HG02763 (cell line): ENCODE measurements at regions not wholly inside any gene's neighbourhood (a gene's known extent, or its start where the extent isn't known, plus 50 kb on each side); places are given as distances from the start of the nearest gene placed in this dataset.

ENCODE experiments used
- ATAC-seq: cut with Tn5 transposase; IDR thresholded peaks from one replicate; pipeline ENCODE4 v1.9.1; 2021; ENCODE audit warnings: mild to moderate bottlenecking, moderate library complexity; ENCODE audit not compliant: unreplicated experiment

DNA sequence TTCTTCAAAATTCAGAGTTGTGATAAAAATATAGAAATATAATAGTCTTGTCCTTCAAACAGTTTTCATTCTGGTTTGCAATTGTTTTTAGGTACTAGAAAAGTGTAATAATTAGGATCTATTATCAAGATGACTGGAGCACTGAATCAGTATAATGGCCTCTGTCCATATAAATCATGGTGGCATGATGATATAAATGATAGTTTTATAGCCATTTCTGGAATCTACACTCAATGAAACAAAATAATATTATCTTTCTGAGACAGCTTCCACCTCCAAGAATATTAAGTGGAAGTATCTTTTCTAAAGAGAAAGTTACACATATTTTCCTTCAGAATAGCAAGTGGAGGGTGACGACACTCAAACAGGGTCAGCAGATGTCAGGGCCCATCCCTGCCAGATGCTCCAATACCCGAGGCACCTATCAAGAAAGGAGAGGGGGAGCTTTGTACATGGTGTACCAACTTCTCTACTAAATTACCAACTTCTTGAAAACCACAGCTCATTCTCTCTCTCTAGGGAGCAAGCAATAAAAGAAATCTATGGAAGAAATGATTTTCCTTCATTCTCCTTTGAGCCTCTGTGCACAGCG, 882.7 kb upstream of the CHAC2 start:
- no peak for ATAC-seq

DNA sequence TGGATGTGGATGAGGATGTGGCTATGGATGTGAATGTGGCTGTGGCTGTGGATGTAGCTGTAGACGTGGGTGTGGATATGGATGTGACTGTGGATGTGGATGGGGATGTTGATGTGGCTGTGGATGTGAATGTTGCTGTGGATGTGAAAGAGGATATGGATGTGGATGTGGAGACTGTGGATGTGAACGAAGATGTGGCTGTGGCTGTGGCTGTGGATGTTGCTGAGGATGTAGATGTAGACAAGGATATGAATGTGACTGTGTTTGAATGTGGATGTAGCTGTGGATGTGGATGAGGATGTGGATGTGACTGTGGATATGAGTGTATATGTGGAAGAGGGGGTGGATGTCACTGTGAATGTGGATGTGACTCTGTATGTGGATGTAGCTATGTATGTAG, 884.6 kb upstream of the CHAC2 start:
- ATAC-seq, result no peak

DNA sequence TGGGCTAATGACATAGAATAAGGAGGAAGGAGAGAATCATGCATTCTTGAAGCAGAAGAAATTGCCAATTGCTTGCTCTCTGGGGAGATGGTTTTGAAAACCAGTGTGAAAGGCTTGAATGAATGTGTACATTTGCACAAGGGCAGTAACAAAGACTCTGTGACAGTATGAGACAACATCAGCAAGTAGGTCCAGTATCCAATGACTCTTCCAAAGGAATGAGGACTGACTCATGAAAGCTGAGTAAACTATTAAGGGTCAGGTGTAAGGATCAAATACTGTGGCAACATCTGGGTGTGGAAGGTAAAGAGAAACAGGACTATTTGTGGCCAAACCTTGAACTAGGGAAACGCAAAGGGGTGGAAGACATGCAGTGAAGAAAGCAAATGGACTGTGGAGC, 886.0 kb upstream of the CHAC2 start:
- no peak for ATAC-seq

DNA sequence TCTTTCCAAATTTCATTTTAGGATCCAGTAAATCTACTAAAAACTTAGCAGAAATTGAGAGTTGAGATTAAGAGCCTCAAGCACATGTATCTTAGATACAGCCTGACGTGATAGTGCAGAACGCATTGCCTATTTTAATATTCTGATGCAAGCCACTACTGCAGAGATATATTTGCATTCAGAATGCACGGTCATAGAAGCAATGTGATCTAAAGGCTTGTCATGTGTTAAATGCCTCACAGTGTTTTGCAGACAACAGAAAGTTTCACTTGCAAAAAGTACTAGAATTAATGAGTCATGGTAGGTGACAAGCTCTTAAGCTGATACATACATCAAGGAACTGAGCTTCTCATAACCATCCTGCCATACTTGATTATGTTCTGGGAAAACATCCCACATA, 886.7 kb upstream of the CHAC2 start:
- ATAC-seq, result no peak

DNA sequence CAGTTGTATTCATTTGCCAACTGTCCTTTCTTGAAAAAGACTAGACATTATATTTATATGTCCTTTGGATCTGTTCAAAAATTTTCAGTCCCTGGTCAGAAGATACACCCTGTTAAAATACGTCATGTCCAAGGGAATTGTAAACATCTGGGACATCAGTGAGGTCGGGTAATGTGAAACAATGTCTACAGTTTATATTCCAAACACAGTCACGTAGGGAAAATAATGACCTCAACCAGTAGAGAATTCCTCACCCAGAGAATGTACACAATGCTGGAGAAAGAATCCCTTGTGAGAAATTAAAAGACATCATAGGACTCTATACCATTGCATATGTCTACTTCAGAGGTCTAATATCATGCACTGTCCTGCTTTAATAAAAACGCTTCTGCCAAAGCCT, 888.0 kb upstream of the CHAC2 start:
- ATAC-seq, result no peak

DNA sequence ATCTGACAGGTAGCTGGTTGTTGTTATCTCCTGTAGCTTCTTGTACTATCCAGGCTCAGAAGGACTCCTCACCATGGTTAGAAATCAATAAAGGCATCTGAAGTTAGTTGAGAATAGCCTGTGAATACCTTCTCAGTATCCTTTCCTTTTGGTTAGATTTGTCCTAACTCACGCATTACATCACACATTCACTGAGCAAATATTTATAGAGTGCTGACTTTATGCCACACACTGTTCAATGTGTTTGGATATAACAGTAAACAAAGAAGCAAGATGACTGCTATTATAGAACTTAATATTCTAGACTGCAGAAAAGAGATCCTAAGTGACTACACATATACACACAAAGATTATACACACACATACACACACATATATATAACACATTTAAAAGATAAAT, 889.9 kb upstream of the CHAC2 start:
- no peak for ATAC-seq

DNA sequence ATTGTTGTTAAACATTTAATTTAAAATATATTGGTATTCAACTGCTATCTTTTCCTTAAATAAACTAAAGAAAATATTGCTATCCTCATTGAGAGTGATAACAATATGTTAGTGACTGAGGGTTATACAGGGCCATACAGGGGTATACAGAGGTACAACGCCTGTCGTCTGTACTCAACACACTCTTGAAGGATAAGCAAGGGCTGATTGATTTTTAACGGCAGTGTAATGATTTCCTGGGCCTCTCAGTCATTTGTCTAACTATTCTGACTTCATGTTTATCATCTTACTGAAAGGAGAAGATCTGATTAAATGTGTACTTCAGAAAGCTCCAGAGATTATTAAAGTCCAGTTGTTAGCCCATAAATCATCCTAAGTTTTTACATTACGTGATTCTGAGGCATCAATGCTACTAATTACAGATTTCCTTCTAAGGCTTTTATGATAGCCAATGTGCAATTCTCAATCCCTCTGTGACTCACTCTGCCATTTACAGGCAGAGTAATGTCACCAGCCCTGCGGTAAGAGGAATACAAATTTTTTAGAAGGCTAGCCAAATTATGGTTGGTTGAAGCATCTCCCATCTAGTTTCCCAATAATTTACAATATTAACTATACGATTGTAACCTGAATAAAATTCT, 893.0 kb upstream of the CHAC2 start:
- ATAC-seq, result no peak

DNA sequence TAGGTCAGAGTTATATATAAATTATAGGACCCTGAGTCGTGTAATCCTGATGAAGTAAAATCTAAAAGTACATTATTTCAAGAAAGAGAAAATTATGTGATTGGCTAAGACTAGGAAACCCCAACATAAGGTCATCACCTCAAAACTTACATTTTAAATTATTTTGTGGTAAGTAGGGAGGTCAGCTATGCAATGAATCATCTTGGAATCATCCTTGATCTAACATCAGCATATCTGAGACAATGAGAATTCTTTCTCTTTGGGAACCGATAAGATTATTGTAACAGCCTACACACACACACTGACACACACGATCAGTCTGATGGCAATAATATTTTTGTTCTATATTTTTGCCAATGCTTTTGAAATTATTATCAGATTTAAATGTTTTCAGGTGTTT, 904.8 kb upstream of the CHAC2 start:
- no peak for ATAC-seq

DNA sequence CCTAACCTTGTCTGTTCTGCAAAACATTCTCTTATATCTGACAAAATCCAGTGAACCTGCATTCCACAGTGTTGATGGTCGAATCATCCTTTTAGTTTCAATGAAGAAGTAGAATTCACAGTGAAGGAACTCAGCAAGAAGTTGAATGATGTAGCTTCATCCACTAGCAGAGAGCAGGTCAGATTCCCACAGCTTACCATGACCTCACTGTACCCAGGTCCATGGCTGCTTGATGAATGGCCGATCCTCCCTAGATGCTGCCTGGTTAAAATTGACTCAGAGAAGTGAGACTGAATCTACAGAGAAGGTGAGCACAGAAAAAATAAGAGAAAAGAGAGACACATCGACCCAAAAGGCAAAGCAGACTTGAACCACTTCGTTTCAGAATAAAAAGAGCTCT, 906.0 kb upstream of the CHAC2 start:
- ATAC-seq, result no peak

DNA sequence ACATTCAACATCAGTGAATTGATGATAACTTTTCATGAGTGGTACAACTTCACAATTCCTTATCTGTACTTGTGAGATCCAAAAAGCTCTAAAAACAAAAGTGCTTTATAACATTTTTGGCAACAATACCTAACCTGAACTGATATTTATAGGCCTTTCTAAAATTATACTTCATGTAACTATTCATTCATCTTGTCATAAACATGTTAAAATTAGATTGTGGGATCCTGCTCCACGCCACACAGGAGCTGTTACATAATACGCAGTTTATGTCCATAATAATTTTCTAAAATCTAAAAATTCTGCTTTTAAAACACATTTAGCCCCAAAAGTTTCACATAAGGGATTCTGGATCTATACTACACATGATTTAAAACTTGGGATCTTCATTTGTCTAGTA, 908.5 kb upstream of the CHAC2 start:
- ATAC-seq, result no peak

DNA sequence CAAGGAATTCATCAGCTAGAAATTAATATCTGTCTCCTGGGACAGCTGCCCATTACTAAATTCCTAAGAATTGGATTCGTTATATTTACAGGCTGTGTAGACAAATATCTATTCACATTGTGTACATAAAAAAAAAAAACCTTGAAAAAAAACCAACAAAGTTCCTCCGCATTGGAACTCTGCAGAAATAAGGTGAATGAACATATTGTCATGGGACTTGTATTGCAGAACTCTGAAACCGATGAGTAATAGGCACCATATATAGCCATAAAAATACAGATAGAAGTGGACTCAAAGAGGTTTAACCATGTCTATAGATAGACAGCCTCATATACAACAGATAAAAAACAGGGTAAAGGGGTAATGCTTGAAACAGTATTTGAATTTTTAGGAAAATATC, 909.9 kb upstream of the CHAC2 start:
- no peak for ATAC-seq

DNA sequence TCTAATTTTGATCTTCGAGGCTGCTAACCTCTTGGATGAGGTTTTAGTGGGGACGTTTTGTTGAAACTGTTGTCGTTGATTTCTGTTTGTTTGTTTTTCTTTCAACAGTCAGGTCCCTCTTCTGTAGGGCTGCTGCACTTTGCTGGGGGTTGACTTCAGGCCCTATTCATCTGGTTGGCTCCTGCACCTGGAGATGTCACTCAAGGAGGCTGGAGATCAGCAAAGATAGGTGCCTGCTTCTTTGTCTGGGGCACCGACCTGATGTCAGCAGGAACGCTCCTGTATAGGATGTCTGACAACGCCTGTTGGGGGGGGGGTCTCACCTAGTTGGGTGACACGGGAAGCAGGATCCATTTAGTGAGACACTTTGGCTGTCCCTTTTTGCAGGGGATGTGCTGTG, 915.6 kb upstream of the CHAC2 start:
- ATAC-seq, result no peak

DNA sequence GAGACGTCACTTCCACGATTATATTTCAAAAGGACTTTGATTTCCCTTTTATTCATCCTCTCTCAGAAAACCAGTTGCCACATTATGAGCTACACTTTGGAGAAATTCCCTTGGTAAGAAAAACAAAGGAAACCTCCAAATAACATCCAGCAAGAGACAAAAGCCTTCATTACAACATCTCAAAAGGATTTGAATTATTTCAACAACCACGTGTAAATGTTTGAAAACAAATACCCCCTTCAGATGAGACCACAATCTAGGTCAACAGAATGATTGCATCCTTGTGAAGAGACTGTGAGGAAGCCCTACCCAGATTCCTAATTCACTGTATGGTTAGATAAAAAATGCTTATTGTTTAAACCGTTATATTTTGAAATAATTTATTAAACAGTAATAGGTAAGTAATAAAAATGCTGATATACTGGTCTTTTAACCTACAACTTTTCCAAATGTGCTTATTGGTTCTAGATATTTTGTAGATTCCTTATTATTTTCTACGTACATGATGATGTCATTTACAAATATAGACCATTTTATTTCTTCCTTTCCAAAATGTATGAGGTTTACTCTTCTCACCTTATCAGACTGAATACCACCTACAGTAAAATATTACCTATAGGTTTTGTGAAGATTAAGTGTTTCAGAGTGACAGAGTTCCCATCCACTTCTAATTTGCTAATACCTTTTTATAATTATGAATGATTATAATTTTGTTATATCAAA, 922.7 kb upstream of the CHAC2 start:
- ATAC-seq, result no peak

DNA sequence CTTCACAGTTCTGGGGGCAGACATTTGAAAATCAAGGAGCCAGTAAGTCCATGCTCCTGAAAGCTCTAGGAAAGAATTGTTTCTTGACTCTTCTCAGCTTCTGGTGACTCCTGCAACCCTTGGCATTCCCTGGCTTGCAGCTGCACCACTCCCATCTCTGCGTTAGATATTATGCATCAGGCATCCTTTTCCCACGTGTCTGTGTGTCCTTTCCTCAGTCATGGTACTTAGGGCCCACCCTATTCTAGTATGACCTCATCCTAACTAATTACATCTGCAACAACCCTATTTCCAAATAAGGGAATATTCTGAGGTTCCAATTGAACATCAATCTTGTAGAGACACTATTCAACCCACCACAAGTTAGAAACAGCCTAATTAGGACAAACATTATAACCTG, 931.7 kb upstream of the CHAC2 start:
- no peak for ATAC-seq

DNA sequence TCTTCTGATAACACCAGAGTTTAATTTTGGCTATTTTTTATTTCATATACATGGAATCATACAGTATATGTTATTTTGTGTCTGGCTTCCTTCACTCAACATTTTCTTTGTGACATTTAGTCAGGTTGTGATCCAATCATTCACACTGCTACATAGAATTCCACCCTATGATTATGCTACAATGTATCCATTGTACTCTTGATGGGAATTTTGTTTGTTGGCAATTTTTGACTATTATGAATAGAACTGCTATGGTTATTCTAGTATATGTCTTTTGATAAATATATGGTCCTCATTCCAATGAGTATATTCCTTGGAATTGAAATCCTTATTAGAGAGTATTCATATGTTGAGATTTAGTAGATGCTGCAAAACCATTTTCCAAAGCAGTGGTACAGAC, 936.4 kb upstream of the CHAC2 start:
- no peak for ATAC-seq

DNA sequence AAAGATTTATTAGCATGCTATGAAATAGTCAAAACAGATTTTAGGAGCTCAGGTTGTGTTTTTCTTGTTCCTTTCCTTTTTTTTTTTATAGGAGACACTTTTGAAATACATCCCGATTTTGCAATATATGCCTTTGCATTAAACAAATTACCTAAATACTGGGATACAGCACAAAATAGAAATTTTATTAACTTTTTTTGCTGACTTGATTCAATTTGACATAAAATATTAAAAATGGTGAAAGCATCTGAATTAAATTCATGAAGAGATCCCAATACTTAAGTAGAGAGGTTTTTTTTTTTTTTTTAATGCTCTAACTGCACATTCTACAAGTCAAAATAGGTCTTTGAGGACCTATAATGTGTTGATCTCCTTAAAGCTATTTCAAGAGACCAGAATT, 939.5 kb upstream of the CHAC2 start:
- ATAC-seq, result no peak

DNA sequence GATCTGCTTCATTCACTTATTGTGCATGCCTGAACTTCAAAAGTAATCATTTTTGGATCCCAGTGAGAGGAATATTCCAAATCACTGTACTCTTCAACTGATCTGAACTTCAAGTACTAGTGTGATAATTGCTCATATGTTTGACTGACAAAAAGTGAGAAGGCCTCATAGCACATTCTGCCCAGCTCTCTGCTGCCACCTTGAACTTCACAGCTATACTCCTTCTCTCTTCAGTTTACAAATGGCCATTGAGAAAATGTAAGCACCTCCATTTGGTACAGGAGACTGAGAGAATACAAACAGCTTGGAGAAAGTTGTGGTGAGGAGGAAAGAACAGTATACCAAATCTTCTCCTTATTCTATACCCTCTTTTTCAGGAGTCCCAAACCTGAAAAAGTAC, 946.0 kb upstream of the CHAC2 start:
- ATAC-seq, result no peak

DNA sequence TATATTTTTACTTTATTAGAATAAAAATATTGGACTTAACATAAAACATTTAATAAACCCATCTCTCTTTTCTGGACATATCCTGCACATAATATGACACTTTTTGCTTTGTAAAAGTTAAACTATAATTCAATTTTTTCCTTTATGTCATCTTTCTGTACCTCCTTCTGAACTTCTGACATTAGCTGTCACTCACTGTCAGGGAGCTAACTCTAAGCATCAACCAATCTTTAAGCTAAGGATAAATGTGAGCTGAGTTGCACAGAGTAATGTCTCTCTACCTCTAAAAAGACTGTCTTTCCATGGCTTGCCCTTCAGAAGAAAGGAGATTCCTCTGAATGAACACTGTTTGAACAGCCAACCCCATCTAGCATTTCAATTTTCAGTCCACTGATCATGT, 948.6 kb upstream of the CHAC2 start:
- ATAC-seq, result no peak

DNA sequence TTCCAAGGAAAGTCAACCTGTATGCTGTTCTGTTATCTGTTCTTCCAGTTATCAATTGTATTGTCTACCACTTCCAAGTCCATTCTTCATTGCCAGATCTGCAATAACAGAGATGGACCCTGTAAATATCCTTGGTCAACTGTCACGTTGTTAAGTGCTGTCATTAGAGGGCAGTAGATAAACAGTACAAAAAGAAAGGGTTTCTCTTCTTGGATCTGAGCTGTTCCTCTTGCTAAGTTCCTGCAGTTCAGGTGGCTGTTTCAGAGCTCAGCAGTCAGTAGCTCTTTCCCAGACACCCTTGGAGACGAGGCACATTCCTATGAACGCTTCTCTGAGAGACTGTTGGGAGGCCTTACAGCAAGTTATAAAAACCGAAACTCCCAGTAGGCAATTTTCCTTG, 957.1 kb upstream of the CHAC2 start:
- no peak for ATAC-seq

DNA sequence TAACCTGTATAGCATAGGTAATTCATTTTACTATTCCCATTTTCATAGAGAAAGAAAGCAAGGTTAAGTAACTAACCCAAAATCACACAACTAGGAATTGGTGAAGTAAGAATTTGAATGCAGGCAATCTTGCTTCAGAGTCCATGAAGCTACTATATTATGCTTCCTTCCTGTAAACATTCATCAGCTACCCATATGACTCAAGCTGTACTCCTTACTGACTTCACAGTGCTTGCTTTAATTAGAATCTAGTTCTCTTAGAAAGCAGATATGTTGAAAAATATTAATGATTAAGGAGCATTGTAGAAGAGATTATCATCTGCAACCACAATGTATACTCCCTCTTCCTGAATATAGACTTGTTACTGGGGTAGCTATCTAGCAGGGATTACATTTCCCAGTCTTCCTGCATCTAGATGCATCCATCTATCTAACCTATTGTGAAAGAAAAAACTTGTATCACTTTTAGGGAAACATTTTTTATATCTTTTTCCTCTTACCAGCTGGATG, 961.6 kb upstream of the CHAC2 start:
- no peak for ATAC-seq

DNA sequence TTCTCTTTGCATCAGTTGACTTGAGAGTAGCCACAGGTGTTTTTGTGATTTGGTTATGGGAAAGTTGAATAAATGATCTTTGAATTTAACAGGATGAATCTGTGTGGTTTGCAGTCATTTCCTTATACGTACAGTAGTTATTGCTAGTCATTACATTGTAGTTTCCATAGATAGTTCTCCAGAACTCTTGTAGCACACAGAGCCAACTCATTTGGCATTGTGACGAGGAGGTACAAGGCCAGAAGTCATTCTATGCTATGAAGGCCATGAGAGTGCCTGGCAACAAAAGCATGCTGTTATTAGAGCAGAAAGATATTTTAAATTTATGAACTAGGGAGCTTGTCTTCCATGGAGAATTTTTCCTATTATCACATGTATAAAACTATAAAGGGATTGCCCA, 973.0 kb upstream of the CHAC2 start:
- no peak for ATAC-seq

DNA sequence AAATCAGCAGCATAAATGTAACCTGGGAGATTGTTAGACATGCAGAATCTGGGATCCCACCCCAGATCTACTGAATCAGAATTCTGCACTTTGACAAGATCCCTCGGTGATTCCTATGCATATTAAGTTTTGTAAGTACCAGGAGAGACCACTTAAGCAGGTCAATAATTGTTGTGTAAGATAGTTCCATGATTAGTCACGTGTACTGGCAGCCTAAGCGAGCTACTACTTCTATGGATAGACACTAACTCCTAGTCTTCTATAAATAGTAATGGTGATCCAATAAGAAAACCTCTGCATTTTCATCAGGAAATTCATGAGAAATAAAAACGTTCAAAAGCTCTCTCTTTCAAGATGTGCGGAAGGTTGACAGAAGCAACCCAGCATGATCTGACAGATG, 988.2 kb upstream of the CHAC2 start:
- ATAC-seq, result no peak
